ENCODE measurements at regions not wholly inside any gene's neighbourhood (a gene's known extent, or its start where the extent isn't known, plus 50 kb on each side); places are given as distances from the start of the nearest gene placed in this dataset.

DNA sequence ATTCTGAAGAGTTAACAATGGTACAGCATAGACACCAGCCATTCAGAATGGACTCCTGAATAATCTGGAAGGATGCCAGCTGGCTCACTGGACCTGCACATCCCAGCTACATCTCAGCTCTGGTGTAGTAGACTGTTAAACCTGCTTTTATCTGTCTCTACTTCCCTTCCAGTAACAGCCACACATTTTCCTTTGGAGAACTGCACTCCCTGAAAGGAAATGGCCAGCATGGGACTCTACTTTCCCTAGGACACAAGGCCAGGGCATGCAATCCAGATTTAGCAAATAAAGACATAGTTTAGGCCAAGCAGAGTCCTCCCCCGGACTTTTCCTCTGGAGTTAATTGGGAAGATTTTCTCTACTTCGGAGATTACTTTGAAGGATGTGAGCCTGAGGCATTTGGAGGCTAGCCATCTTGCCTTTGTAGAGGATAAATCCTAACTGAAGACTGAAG lies 82.7 kb upstream of the TCF12 start:
- Histone ChIP-seq H3K27ac (no peak overlapping the region), H3K4me3 (no peak overlapping the region), H3K36me3 (no peaks in the 10 kb centered on the region), H3K4me1 (ENCODE audit: control insufficient read depth in 1 of 2, low read depth in 2 of 2) (peaks cover 9 to 19% of the 10 kb centered on the region in 2 donors), H3K27me3 (replicated peaks; ENCODE audit: insufficient read depth) (no peaks in the 10 kb centered on the region), H3K9me3 (no peaks in the 10 kb centered on the region)
- TF ChIP-seq, protein P1, sequence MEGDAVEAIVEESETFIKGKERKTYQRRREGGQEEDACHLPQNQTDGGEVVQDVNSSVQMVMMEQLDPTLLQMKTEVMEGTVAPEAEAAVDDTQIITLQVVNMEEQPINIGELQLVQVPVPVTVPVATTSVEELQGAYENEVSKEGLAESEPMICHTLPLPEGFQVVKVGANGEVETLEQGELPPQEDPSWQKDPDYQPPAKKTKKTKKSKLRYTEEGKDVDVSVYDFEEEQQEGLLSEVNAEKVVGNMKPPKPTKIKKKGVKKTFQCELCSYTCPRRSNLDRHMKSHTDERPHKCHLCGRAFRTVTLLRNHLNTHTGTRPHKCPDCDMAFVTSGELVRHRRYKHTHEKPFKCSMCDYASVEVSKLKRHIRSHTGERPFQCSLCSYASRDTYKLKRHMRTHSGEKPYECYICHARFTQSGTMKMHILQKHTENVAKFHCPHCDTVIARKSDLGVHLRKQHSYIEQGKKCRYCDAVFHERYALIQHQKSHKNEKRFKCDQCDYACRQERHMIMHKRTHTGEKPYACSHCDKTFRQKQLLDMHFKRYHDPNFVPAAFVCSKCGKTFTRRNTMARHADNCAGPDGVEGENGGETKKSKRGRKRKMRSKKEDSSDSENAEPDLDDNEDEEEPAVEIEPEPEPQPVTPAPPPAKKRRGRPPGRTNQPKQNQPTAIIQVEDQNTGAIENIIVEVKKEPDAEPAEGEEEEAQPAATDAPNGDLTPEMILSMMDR (IDR thresholded peaks at IDR 0.05) = no peak
- no peak for ATAC-seq (ENCODE audit: insufficient number of reproducible peaks, low FRiP score, low read depth)
- DNase-seq (ENCODE audit: low spot score) = no peak

DNA sequence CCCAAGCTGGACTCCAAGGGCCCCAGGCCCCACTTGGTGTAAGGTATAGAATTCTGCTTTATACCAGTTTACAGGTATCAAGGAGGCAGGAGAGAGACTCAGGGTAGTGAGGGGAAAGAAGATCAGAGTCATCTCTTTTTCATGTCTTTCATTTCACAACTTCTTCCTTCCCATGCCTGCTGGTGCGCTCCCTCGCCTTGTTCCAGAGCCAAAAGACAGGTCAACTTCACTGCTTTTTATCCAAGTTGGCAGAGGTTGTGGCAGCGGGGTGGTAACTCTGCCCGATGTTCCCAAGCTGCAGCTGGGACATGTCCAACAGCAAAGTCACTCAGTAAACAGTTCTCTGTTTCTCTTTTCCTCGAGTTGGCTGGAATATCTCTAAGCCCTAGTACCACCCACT lies 86.3 kb upstream of the TCF12 start:
- TF ChIP-seq, protein P1 (IDR thresholded peaks at IDR 0.05) = no peak
- no peaks in the 10 kb centered on the region for H3K9me3 ChIP-seq
- H3K36me3 ChIP-seq = no peaks in the 10 kb centered on the region
- ATAC-seq (ENCODE audit: insufficient number of reproducible peaks, low FRiP score, low read depth) (no peak), DNase-seq (ENCODE audit: low spot score) (peak; percentile 31)
- peak overlapping the region; percentile 8 for H3K4me3 ChIP-seq
- H3K27me3 ChIP-seq (replicated peaks; ENCODE audit: insufficient read depth) = no peaks in the 10 kb centered on the region
- H3K27ac ChIP-seq = peak overlapping the region in 1 of 2 donors; percentile 35
- peaks cover 4 to 19% of the 10 kb centered on the region in 2 donors for H3K4me1 ChIP-seq (ENCODE audit: control insufficient read depth in 1 of 2, low read depth in 2 of 2)

DNA sequence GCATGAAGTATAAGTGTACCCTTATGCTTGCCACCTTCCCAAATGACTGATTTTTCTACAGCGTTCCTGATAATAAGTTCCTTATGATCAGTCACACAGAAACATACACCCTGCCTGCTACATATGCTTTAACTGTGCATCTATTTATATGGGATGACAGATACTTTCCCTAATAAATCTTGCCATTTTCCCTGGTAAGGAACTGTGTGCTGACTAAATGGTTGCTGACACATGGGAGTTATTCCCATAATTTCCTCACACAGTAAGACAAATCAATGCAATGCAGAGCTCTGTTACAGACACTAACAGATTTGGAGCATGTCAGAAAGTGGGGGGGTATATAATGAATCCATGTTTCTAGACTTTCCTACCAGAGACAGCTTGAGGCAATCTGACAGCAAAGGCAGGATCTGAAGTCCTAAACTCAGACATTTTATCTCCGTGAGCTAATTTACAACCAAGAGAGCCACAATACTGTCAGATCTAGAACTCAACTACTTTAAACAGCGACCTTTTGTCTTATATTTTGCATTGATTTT lies 86.9 kb upstream of the TCF12 start:
- H3K27ac ChIP-seq = peak overlapping the region in 1 of 2 donors; percentile 35
- no peaks in the 10 kb centered on the region for H3K36me3 ChIP-seq
- no peaks in the 10 kb centered on the region for H3K27me3 ChIP-seq (replicated peaks; ENCODE audit: insufficient read depth)
- no peak for DNase-seq (ENCODE audit: low spot score)
- no peak for ATAC-seq (ENCODE audit: insufficient number of reproducible peaks, low FRiP score, low read depth)
- TF ChIP-seq, protein P1 (IDR thresholded peaks at IDR 0.05) = no peak
- H3K9me3 ChIP-seq = no peaks in the 10 kb centered on the region
- H3K4me3 ChIP-seq = no peak overlapping the region
- peaks cover 3 to 19% of the 10 kb centered on the region in 2 donors for H3K4me1 ChIP-seq (ENCODE audit: control insufficient read depth in 1 of 2, low read depth in 2 of 2)

DNA sequence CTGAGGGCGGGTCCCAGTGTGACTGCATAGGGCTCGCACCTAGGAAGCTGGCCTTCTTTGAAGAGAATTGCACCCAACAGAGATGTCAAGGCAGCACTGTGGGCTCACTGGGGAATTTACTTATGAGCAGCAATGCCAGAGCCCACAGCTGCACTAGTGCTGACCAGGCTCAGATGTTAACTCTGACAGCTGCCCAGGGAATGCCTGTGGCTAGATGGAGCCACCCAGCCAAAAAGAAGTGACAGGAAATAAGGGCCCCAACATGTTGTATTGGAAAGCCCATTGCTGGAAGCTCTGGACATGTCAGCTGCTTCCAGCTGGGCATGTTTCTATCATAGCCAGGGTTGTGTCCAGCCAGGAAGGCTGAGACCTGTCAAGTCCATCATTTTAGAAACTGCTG lies 90.9 kb upstream of the ZNF280D start:
- TF ChIP-seq, protein P1 (IDR thresholded peaks at IDR 0.05) = no peak
- Histone ChIP-seq H3K36me3 (no peaks in the 10 kb centered on the region), H3K9me3 (no peaks in the 10 kb centered on the region), H3K4me3 (no peak overlapping the region), H3K27me3 (replicated peaks; ENCODE audit: insufficient read depth) (no peaks in the 10 kb centered on the region), H3K27ac (no peak overlapping the region), H3K4me1 (ENCODE audit: control insufficient read depth in 1 of 2, low read depth in 2 of 2) (no peaks in the 10 kb centered on the region)
- DNase-seq (ENCODE audit: low spot score) = no peak
- ATAC-seq (ENCODE audit: insufficient number of reproducible peaks, low FRiP score, low read depth) = no peak

DNA sequence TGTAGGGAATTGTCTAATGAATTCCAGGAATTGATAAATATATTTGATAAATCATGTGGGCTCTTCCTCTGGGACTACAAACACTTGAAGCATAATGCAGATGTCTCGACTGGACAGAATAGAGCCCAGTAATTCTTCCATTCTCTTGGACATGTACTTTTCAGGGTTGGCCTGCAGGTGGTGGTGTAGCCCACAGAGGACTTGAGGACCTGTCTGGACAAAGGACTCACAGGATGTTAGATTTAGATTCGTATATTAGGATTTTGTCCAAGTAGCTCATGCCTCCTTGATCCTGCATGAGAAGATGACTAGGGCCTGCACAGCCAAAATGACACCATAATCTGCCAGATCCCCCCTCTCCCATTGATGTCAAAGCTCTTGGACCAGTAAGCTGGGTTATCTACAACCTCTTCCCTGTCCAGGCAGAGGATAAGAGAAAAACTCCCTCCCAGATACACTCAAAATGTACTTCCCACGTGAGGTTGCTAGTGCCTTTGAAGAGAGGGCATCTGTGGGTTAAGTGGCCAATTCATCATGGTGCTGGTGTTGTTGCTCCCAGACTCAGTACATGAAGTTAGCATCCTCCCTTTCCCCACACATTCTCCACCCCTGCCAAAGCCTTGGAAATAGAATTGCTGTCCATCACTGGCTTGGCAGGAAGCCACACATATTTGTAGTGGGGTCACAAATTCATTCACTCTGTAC lies 88.6 kb upstream of the ZNF280D start:
- no peaks in the 10 kb centered on the region for H3K9me3 ChIP-seq
- DNase-seq (ENCODE audit: low spot score) (no peak), ATAC-seq (ENCODE audit: insufficient number of reproducible peaks, low FRiP score, low read depth) (no peak)
- no peaks in the 10 kb centered on the region for H3K27me3 ChIP-seq (replicated peaks; ENCODE audit: insufficient read depth)
- no peak overlapping the region for H3K27ac ChIP-seq
- no peaks in the 10 kb centered on the region for H3K36me3 ChIP-seq
- H3K4me1 ChIP-seq (ENCODE audit: control insufficient read depth in 1 of 2, low read depth in 2 of 2) = peaks cover 0 to 9% of the 10 kb centered on the region in 2 donors
- no peak overlapping the region for H3K4me3 ChIP-seq
- TF ChIP-seq, protein P1 (IDR thresholded peaks at IDR 0.05) = peak; percentile 53

Measured in thoracic aorta (tissue), 2 donors.